A673 (cell line): ENCODE measurements at regions not wholly inside any gene's neighbourhood (a gene's known extent, or its start where the extent isn't known, plus 50 kb on each side); places are given as distances from the start of the nearest gene placed in this dataset.
"Not testable (repeated sequence)": the region's sequence is repeated elsewhere in the genome, so short reads cannot be mapped to it uniquely, and the experiment has no call there.

Experiments
- CTCF ChIP-seq: fragments of 300-800, 200-600 bp; sonication (generic); conservative IDR thresholded peaks from 2 replicates; pipeline ENCODE4 v1.5.1; 2017; ENCODE audit warnings: low read depth, mild to moderate bottlenecking, antibody characterized with exemption, low read length, moderate library complexity, mixed read lengths
- EZH2 ChIP-seq: fragments of 200-600 bp; sonication (generic); IDR thresholded peaks from 2 replicates; pipeline ENCODE4 v1.6.1; 2017; ENCODE audit warnings: borderline replicate concordance, low read depth, mild to moderate bottlenecking, mixed read lengths, antibody characterized with exemption, low read length; ENCODE audit not compliant: poor library complexity, severe bottlenecking

DNA sequence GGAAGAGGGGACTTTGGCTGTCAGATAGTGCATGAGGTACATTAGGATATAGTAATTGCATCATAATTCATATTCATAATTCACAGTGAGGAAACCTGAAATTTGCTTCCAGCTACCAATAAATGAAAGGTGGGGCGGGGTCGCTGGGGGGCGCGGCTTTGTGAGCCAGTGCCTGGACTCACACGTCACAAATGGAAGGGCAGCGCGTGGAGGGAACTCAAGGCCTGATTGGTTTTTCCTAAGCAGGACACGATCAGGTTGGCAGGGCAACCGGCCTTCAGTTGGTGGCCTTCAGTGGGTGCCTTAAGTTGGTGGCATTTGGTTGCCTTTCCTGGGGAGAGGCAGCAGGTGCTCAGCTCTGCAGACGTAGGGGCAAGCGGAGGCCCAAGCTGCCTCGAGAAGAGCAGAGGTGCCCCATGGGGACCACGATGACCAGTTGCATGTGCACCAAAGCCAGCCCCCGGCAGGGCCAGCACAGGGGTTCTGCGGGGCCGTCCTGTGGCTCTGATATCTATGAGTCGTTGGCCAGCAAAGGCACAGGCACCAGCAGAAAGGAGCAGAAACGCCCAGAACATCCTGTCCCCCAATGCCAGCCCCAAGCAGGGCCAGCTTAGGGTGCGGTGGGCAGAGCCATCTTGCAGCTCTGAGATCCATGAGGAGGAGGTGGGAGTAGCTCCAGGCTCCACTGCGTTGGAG is 2637.4 kb upstream of the DEFB115 start:
- not testable (repeated sequence) for TF ChIP-seq CTCF, EZH2
